ENCODE measurements at regions not wholly inside any gene's neighbourhood (a gene's known extent, or its start where the extent isn't known, plus 50 kb on each side); places are given as distances from the start of the nearest gene placed in this dataset.
"Not testable (repeated sequence)": the region's sequence is repeated elsewhere in the genome, so short reads cannot be mapped to it uniquely, and the experiment has no call there.

DNA sequence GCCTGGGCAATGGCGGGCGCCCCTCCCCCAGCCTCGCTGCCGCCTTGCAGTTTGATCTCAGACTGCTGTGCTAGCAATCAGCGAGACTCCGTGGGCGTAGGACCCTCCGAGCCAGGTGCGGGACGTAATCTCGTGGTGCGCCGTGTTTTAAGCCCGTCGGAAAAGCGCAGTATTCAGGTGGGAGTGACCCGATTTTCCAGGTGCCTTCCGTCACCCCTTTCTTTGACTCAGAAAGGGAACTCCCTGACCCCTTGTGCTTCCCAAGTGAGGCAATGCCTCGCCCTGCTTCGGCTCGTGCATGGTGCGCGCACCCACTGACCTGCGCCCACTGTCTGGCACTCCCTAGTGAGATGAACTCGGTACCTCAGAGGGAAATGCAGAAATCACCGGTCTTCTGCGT lies 815.9 kb upstream of the ARRDC3 start:
- TF ChIP-seq, protein P1, sequence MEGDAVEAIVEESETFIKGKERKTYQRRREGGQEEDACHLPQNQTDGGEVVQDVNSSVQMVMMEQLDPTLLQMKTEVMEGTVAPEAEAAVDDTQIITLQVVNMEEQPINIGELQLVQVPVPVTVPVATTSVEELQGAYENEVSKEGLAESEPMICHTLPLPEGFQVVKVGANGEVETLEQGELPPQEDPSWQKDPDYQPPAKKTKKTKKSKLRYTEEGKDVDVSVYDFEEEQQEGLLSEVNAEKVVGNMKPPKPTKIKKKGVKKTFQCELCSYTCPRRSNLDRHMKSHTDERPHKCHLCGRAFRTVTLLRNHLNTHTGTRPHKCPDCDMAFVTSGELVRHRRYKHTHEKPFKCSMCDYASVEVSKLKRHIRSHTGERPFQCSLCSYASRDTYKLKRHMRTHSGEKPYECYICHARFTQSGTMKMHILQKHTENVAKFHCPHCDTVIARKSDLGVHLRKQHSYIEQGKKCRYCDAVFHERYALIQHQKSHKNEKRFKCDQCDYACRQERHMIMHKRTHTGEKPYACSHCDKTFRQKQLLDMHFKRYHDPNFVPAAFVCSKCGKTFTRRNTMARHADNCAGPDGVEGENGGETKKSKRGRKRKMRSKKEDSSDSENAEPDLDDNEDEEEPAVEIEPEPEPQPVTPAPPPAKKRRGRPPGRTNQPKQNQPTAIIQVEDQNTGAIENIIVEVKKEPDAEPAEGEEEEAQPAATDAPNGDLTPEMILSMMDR (IDR thresholded peaks at IDR 0.05; ENCODE audit: low read depth, low read length) = not testable (repeated sequence)
- not testable (repeated sequence) for TF ChIP-seq EZH2phosphoT487 (IDR thresholded peaks at IDR 0.05; ENCODE audit: low read depth)

All from OCI-LY3 (cell line).